Keratinocyte (primary cell): ENCODE measurements at regions not wholly inside any gene's neighbourhood (a gene's known extent, or its start where the extent isn't known, plus 50 kb on each side); places are given as distances from the start of the nearest gene placed in this dataset.
"Not testable (repeated sequence)": the region's sequence is repeated elsewhere in the genome, so short reads cannot be mapped to it uniquely, and the experiment has no call there.

Source experiments
- DNase-seq: peaks from one replicate; pipeline ENCODE4 v3.0.0-alpha.2; 2011; ENCODE audit warnings: low read depth, missing footprints, low spot score
- FAIRE-seq: peaks from 2 replicates; lab custom pipeline; 2011; peaks lifted over from hg19 to GRCh38; lab: Jason Lieb, UNC
- H2AFZ ChIP-seq: 2 replicates; pipeline ENCODE4 v1.6.0; 2012; ENCODE audit warnings: low read length, control low read depth, inconsistent platforms; ENCODE audit not compliant: control insufficient read depth
- H3K27ac ChIP-seq: 2 replicates; pipeline ENCODE4 v1.5.1; 2011; ENCODE audit warnings: low read length; ENCODE audit not compliant: control insufficient read depth, insufficient read depth
- H3K27me3 ChIP-seq: 3 replicates; pipeline ENCODE4 v1.6.0; 2011; ENCODE audit warnings: low read length; ENCODE audit not compliant: control insufficient read depth, insufficient read depth; ENCODE audit errors: extremely low read depth
- H3K36me3 ChIP-seq, 2 experiments: 2 replicates in 1 of 2; 3 replicates in 1 of 2; pipeline ENCODE4 v1.5.1; 2011; ENCODE audit warnings: low read length in 2 of 2, mild to moderate bottlenecking in 1 of 2; ENCODE audit not compliant: control insufficient read depth in 2 of 2, insufficient read depth in 2 of 2; ENCODE audit errors: extremely low read depth in 1 of 2
- H3K4me1 ChIP-seq: 3 replicates; pipeline ENCODE4 v1.5.1; 2011; ENCODE audit warnings: low read length; ENCODE audit not compliant: control insufficient read depth, insufficient read depth; ENCODE audit errors: extremely low read depth
- H3K4me2 ChIP-seq: 3 replicates; pipeline ENCODE4 v1.6.0; 2011; ENCODE audit warnings: low read depth, low read length; ENCODE audit not compliant: control insufficient read depth, insufficient read depth; ENCODE audit errors: extremely low read depth
- H3K4me3 ChIP-seq, 3 experiments: fragments of 200-600 bp in 1 of 3; sonication (generic) in 1 of 3; 2 replicates in 2 of 3; 3 replicates in 1 of 3; pipeline ENCODE4 v1.5.1; 2011 to 2016; ENCODE audit warnings: low read length in 3 of 3, mild to moderate bottlenecking in 3 of 3, control low read depth in 2 of 3, inconsistent platforms in 1 of 3, low read depth in 1 of 3, mixed read lengths in 1 of 3, mixed run types in 1 of 3, moderate library complexity in 1 of 3; ENCODE audit not compliant: control insufficient read depth in 2 of 3, insufficient read depth in 2 of 3; ENCODE audit errors: extremely low read depth in 1 of 3
- H3K79me2 ChIP-seq: 2 replicates; pipeline ENCODE4 v1.6.0; 2012; ENCODE audit warnings: low read length; ENCODE audit not compliant: control insufficient read depth, insufficient read depth
- H3K9ac ChIP-seq: 3 replicates; pipeline ENCODE4 v1.6.0; 2011; ENCODE audit warnings: low read length; ENCODE audit not compliant: control insufficient read depth, insufficient read depth; ENCODE audit errors: extremely low read depth
- H3K9me1 ChIP-seq: 3 replicates; pipeline ENCODE4 v1.6.0; 2011; ENCODE audit warnings: low read length; ENCODE audit not compliant: control insufficient read depth, insufficient read depth; ENCODE audit errors: extremely low read depth
- H3K9me3 ChIP-seq: 2 replicates; pipeline ENCODE4 v1.5.1; 2012; ENCODE audit warnings: low read depth, low read length; ENCODE audit not compliant: control insufficient read depth
- H4K20me1 ChIP-seq: 3 replicates; pipeline ENCODE4 v1.6.0; 2011; ENCODE audit warnings: low read length; ENCODE audit not compliant: control insufficient read depth, insufficient read depth; ENCODE audit errors: extremely low read depth
- CTCF ChIP-seq, 3 experiments: IDR thresholded peaks in 1 of 3; conservative IDR thresholded peaks in 1 of 3; optimal IDR thresholded peaks in 1 of 3; 2 replicates in 2 of 3; 3 replicates in 1 of 3; pipeline versions ENCODE3 to v1.5.1; 2011; ENCODE audit warnings: low read length in 3 of 3, mild to moderate bottlenecking in 3 of 3, moderate library complexity in 2 of 3, control low read depth in 1 of 3, inconsistent platforms in 1 of 3; ENCODE audit not compliant: insufficient read depth in 2 of 3; ENCODE audit errors: extremely low read depth in 1 of 3
- EZH2 ChIP-seq: IDR thresholded peaks from one replicate; pipeline ENCODE4 v1.6.1; 2012; ENCODE audit warnings: inconsistent platforms, mild to moderate bottlenecking, low read length, moderate library complexity
- dilution Hi-C: fragments of 300-500 bp; cut with MboI; formaldehyde crosslinking; loops from one replicate; pipeline ENCODE4 v1.7.0; 2020; ENCODE audit warnings: low sequenced_read_pairs; ENCODE audit not compliant: extremely low pct_ligation_motif_present

GRCh38 chr12:47337581-47337980, 257.8 kb upstream of the AMIGO2 start:
- no peak for TF ChIP-seq EZH2
- no peak for TF ChIP-seq CTCF (optimal IDR thresholded peaks at IDR 0.05 in 1 of 3, IDR thresholded peaks at IDR 0.05 in 1 of 3, conservative IDR thresholded peaks at IDR 0.05 in 1 of 3; ENCODE audit: extremely low read depth in 1 of 3, insufficient read depth in 2 of 3, low read length in 3 of 3)
- Histone ChIP-seq H3K9me1 (no peaks in the 10 kb centered on the region), H3K27ac (no peak overlapping the region), H4K20me1 (no peaks in the 10 kb centered on the region), H2AFZ (no peak overlapping the region), H3K36me3 (no peaks in the 10 kb centered on the region), H3K4me2 (no peak overlapping the region), H3K9ac (no peak overlapping the region), H3K4me1 (no peaks in the 10 kb centered on the region), H3K27me3 (no peaks in the 10 kb centered on the region), H3K4me3 (no peak overlapping the region), H3K9me3 (no peaks in the 10 kb centered on the region), H3K79me2 (no peaks in the 10 kb centered on the region)
- dilution Hi-C loops: no loop called here
- DNase-seq (no peak), FAIRE-seq (no peak)

GRCh38 chr12:47333271-47333858, 253.6 kb upstream of the AMIGO2 start:
- FAIRE-seq, H3K36me3 ChIP-seq, H3K27me3 ChIP-seq, H3K79me2 ChIP-seq, H3K27ac ChIP-seq, H3K4me2 ChIP-seq, H4K20me1 ChIP-seq, H3K4me3 ChIP-seq, DNase-seq, H3K4me1 ChIP-seq, H3K9me1 ChIP-seq, H3K9ac ChIP-seq, dilution Hi-C loops, H2AFZ ChIP-seq, H3K9me3 ChIP-seq: not testable (repeated sequence)
